ENCODE measurements at regions not wholly inside any gene's neighbourhood (a gene's known extent, or its start where the extent isn't known, plus 50 kb on each side); places are given as distances from the start of the nearest gene placed in this dataset.

GRCh38 chr1:172756024-172756423, 97.1 kb downstream of the FASLG start:
- H3F3A ChIP-seq (ENCODE audit: insufficient read depth, low read length, poor library complexity, severe bottlenecking): no peaks in the 10 kb centered on the region
- no peaks in the 10 kb centered on the region for H3K36me3 ChIP-seq (ENCODE audit: insufficient read depth, low read length)
- no peaks in the 10 kb centered on the region for H3K27me3 ChIP-seq (ENCODE audit: insufficient read depth, low read depth, low read length)
- H3K9me3 ChIP-seq (ENCODE audit: low read length): no peaks in the 10 kb centered on the region
- no peak overlapping the region for H3K4me3 ChIP-seq (ENCODE audit: low read length)
- H2AFZ ChIP-seq (ENCODE audit: low read depth, low read length): no peak overlapping the region
- H3K27ac ChIP-seq (ENCODE audit: low read length): no peak overlapping the region
- no peaks in the 10 kb centered on the region for H4K20me1 ChIP-seq (ENCODE audit: insufficient read depth)
- no peak overlapping the region for H3K4me2 ChIP-seq (ENCODE audit: low read length)
- H3K9me2 ChIP-seq (ENCODE audit: insufficient read depth, low read length): no peaks in the 10 kb centered on the region
- TF ChIP-seq EZH2 (IDR thresholded peaks at IDR 0.05; ENCODE audit: borderline replicate concordance, insufficient read depth, low read length, poor library complexity, severe bottlenecking): no peak
- no peak for TF ChIP-seq REST (IDR thresholded peaks at IDR 0.05; ENCODE audit: borderline replicate concordance)
- TF ChIP-seq CTCF (IDR thresholded peaks at IDR 0.05; ENCODE audit: poor library complexity, severe bottlenecking): no peak
- TF ChIP-seq SMC3 (conservative IDR thresholded peaks at IDR 0.05; ENCODE audit: poor library complexity): no peak
- no peak for TF ChIP-seq RAD21 (conservative IDR thresholded peaks at IDR 0.05)
- TF ChIP-seq EP300 (conservative IDR thresholded peaks at IDR 0.05; ENCODE audit: poor library complexity, severe bottlenecking): no peak
- TF ChIP-seq POLR2AphosphoS5 (IDR thresholded peaks at IDR 0.05): no peak
- no peak for TF ChIP-seq MXI1 (conservative IDR thresholded peaks at IDR 0.05; ENCODE audit: poor library complexity, severe bottlenecking)
- TF ChIP-seq TAF1 (IDR thresholded peaks at IDR 0.05; ENCODE audit: low read depth): no peak
- H3K9ac ChIP-seq (ENCODE audit: low read length): no peak overlapping the region
- no peaks in the 10 kb centered on the region for H3K79me2 ChIP-seq (replicated peaks; ENCODE audit: insufficient read depth, low read length)

- Histone ChIP-seq H3K27ac (ENCODE audit: low read length) (no peak overlapping the region), H4K20me1 (ENCODE audit: insufficient read depth) (no peaks in the 10 kb centered on the region), H3K4me3 (ENCODE audit: low read length) (no peak overlapping the region), H3K9ac (ENCODE audit: low read length) (no peak overlapping the region), H3K9me3 (ENCODE audit: low read length) (no peaks in the 10 kb centered on the region), H2AFZ (ENCODE audit: low read depth, low read length) (no peak overlapping the region), H3K36me3 (ENCODE audit: insufficient read depth, low read length) (no peaks in the 10 kb centered on the region), H3K4me2 (ENCODE audit: low read length) (no peak overlapping the region), H3K79me2 (replicated peaks; ENCODE audit: insufficient read depth, low read length) (no peaks in the 10 kb centered on the region), H3K27me3 (ENCODE audit: insufficient read depth, low read depth, low read length) (no peaks in the 10 kb centered on the region), H3K9me2 (ENCODE audit: insufficient read depth, low read length) (no peaks in the 10 kb centered on the region), H3F3A (ENCODE audit: insufficient read depth, low read length, poor library complexity, severe bottlenecking) (no peaks in the 10 kb centered on the region)
- TF ChIP-seq MXI1 (conservative IDR thresholded peaks at IDR 0.05; ENCODE audit: poor library complexity, severe bottlenecking): no peak
- TF ChIP-seq EZH2 (IDR thresholded peaks at IDR 0.05; ENCODE audit: borderline replicate concordance, insufficient read depth, low read length, poor library complexity, severe bottlenecking): no peak
- TF ChIP-seq SMC3 (conservative IDR thresholded peaks at IDR 0.05; ENCODE audit: poor library complexity): no peak
- TF ChIP-seq EP300 (conservative IDR thresholded peaks at IDR 0.05; ENCODE audit: poor library complexity, severe bottlenecking): no peak
- TF ChIP-seq CTCF (IDR thresholded peaks at IDR 0.05; ENCODE audit: poor library complexity, severe bottlenecking): no peak
- TF ChIP-seq REST (IDR thresholded peaks at IDR 0.05; ENCODE audit: borderline replicate concordance): no peak
- TF ChIP-seq TAF1 (IDR thresholded peaks at IDR 0.05; ENCODE audit: low read depth): no peak
- no peak for TF ChIP-seq RAD21 (conservative IDR thresholded peaks at IDR 0.05)
- no peak for TF ChIP-seq POLR2AphosphoS5 (IDR thresholded peaks at IDR 0.05)
These were observed 99.4 kb downstream of the FASLG start for GRCh38 chr1:172758259-172758658.

Data from neural cell (in vitro differentiated cells).